Stomach (tissue), 4 donors: ENCODE measurements at regions not wholly inside any gene's neighbourhood (a gene's known extent, or its start where the extent isn't known, plus 50 kb on each side); places are given as distances from the start of the nearest gene placed in this dataset.

Experiments
- CTCF ChIP-seq, 7 experiments: fragments of 450-650 bp in 4 of 7; fragments of 200-600 bp in 3 of 7; sonication (generic) in 3 of 7; IDR thresholded peaks; one replicate each; pipeline ENCODE4 v1.5.1; 2016 to 2019; ENCODE audit warnings: antibody characterized with exemption in 7 of 7, control low read depth in 2 of 7, mild to moderate bottlenecking in 1 of 7
- POLR2A ChIP-seq, 4 donors: fragments of 450-650 bp; IDR thresholded peaks; one replicate each; pipeline ENCODE4 v1.6.1; 2016; ENCODE audit warnings: antibody characterized with exemption in 4 of 4, control low read depth in 2 of 4, mild to moderate bottlenecking in 1 of 4, moderate library complexity in 1 of 4

GRCh38 chr4:20478412-20478811, 221.8 kb upstream of the PACRGL start:
- TF ChIP-seq POLR2A (IDR thresholded peaks at IDR 0.05) (no peak), CTCF (IDR thresholded peaks at IDR 0.05) (no peak)
